Endothelial cell of umbilical vein (primary cell): ENCODE measurements at regions not wholly inside any gene's neighbourhood (a gene's known extent, or its start where the extent isn't known, plus 50 kb on each side); places are given as distances from the start of the nearest gene placed in this dataset.

Experiments
- BruUV-seq: library from RNA; stranded (reverse); fragments of 400-500 nt; replicated peaks from 2 replicates; lab custom pipeline; 2021; lab: Mats Ljungman, UMichigan
- CTCF ChIA-PET: fragments of 300-600, 350-600 bp; sonication (Branson Sonifier 250); formaldehyde crosslinking; loops from one replicate; lab custom pipeline; 2021; ENCODE audit warnings: antibody characterized with exemption, inconsistent platforms; lab: Charles Lee
- POLR2A ChIA-PET: fragments of 300-600, 350-600 bp; sonication (Branson Sonifier 250); formaldehyde crosslinking; loops from one replicate; lab custom pipeline; 2021; ENCODE audit warnings: antibody characterized with exemption, inconsistent platforms; lab: Charles Lee
- DNase-seq: peaks from one replicate; pipeline ENCODE4 v3.0.0-alpha.2; 2011; ENCODE audit warnings: low read depth, low spot score
- FAIRE-seq: peaks from 2 replicates; lab custom pipeline; 2011; peaks lifted over from hg19 to GRCh38; lab: Jason Lieb, UNC
- H2AFZ ChIP-seq: 2 replicates; pipeline ENCODE4 v1.6.0; 2012; ENCODE audit warnings: low read depth, low read length, control low read depth, inconsistent platforms
- H3K27ac ChIP-seq: 2 replicates; pipeline ENCODE4 v1.5.1; 2011; ENCODE audit warnings: low read depth, mild to moderate bottlenecking, control low read depth, low read length, moderate library complexity; ENCODE audit not compliant: insufficient read depth
- H3K27me3 ChIP-seq, 2 experiments: 2 replicates each; pipeline versions ENCODE4 v1.6.0 to v1.6.1; 2011; ENCODE audit warnings: low read length in 2 of 2, mixed read lengths in 1 of 2; ENCODE audit not compliant: control insufficient read depth in 2 of 2, insufficient read depth in 2 of 2
- H3K36me3 ChIP-seq, 2 experiments: 2 replicates in 1 of 2; 3 replicates in 1 of 2; pipeline ENCODE4 v1.5.1; 2011; ENCODE audit warnings: low read length in 2 of 2, mild to moderate bottlenecking in 1 of 2, moderate library complexity in 1 of 2; ENCODE audit not compliant: control insufficient read depth in 2 of 2, insufficient read depth in 2 of 2; ENCODE audit errors: extremely low read depth in 1 of 2
- H3K4me1 ChIP-seq: 3 replicates; pipeline ENCODE4 v1.5.1; 2011; ENCODE audit warnings: mild to moderate bottlenecking, low read length; ENCODE audit not compliant: control insufficient read depth, insufficient read depth; ENCODE audit errors: extremely low read depth
- H3K4me2 ChIP-seq: 2 replicates; pipeline ENCODE4 v1.6.1; 2011; ENCODE audit warnings: low read length, control low read depth, mixed read lengths; ENCODE audit not compliant: insufficient read depth
- H3K4me3 ChIP-seq, 3 experiments: fragments of 200-600 bp in 1 of 3; sonication (generic), shearing (Covaris generic) in 1 of 3; replicated peaks in 1 of 3; 2 replicates each; pipeline ENCODE4 v1.5.1; 2011 to 2016; ENCODE audit warnings: control low read depth in 3 of 3, low read length in 3 of 3, mild to moderate bottlenecking in 2 of 3, inconsistent platforms in 1 of 3, low read depth in 1 of 3, moderate library complexity in 1 of 3; ENCODE audit not compliant: insufficient read depth in 1 of 3
- H3K79me2 ChIP-seq: 2 replicates; pipeline ENCODE4 v1.6.0; 2012; ENCODE audit warnings: low read length, inconsistent platforms; ENCODE audit not compliant: control insufficient read depth, insufficient read depth
- H3K9ac ChIP-seq: replicated peaks from 2 replicates; pipeline ENCODE3; 2011; ENCODE audit warnings: low read length, control low read depth; ENCODE audit not compliant: insufficient read depth; ENCODE audit errors: extremely low read depth
- H3K9me1 ChIP-seq: replicated peaks from 3 replicates; pipeline ENCODE4 v1.6.0; 2011; ENCODE audit warnings: mild to moderate bottlenecking, low read length; ENCODE audit not compliant: control insufficient read depth, insufficient read depth; ENCODE audit errors: extremely low read depth
- H3K9me3 ChIP-seq: replicated peaks from 2 replicates; pipeline ENCODE4 v1.5.1; 2012; ENCODE audit warnings: low read length, inconsistent platforms; ENCODE audit not compliant: control insufficient read depth, insufficient read depth
- H4K20me1 ChIP-seq: replicated peaks from 2 replicates; pipeline ENCODE3; 2011; ENCODE audit warnings: mild to moderate bottlenecking, low read length; ENCODE audit not compliant: control insufficient read depth, insufficient read depth; ENCODE audit errors: extremely low read depth
- EZH2 ChIP-seq: IDR thresholded peaks from 2 replicates; pipeline ENCODE4 v1.6.1; 2012; ENCODE audit warnings: borderline replicate concordance, low read depth, mild to moderate bottlenecking, moderate library complexity, low read length, inconsistent platforms; ENCODE audit not compliant: severe bottlenecking
- FOS ChIP-seq: IDR thresholded peaks from 2 replicates; pipeline ENCODE4 v1.6.1; 2011; ENCODE audit warnings: mild to moderate bottlenecking, low read length, moderate library complexity, borderline replicate concordance; ENCODE audit not compliant: insufficient read depth
- GATA2 ChIP-seq: IDR thresholded peaks from 2 replicates; pipeline ENCODE4 v1.7.0; 2011; ENCODE audit warnings: low read depth, mild to moderate bottlenecking, moderate library complexity, mixed read lengths, low read length; ENCODE audit not compliant: insufficient read length, insufficient read depth
- JUN ChIP-seq: IDR thresholded peaks from 2 replicates; pipeline ENCODE4 v1.6.1; 2011; ENCODE audit warnings: borderline replicate concordance, low read depth; ENCODE audit not compliant: insufficient read length, insufficient read depth
- MYC ChIP-seq: IDR thresholded peaks from one replicate; pipeline ENCODE4 v1.6.1; 2011; ENCODE audit warnings: mild to moderate bottlenecking, low read depth, low read length
- POLR2A ChIP-seq: IDR thresholded peaks from 2 replicates; pipeline ENCODE4 v1.6.1; 2012; ENCODE audit warnings: low read depth, mild to moderate bottlenecking, control low read depth, low read length
- POLR2AphosphoS5 ChIP-seq: IDR thresholded peaks from 2 replicates; pipeline ENCODE4 v1.6.1; 2012; ENCODE audit warnings: low read depth, mild to moderate bottlenecking, control low read depth, low read length, moderate library complexity; ENCODE audit not compliant: insufficient read depth
- dilution Hi-C: fragments of 300-500 bp; cut with MboI; formaldehyde crosslinking; loops from one replicate; pipeline ENCODE4 v1.15.0; 2019; ENCODE audit warnings: low sequenced_read_pairs; ENCODE audit not compliant: extremely low pct_ligation_motif_present
- intact Hi-C: fragments of 100-400 bp; cut with micrococcal nuclease; formaldehyde crosslinking; loops from one replicate; pipeline ENCODE4 v1.10.0; 2022
- TF ChIP-seq, protein P1 (sequence below): IDR thresholded peaks from 2 replicates; pipeline ENCODE4 v1.6.1; 2011; ENCODE audit not compliant: insufficient read depth, insufficient read length
- TF ChIP-seq, protein P2 (sequence below), 2 donors: IDR thresholded peaks; 1 replicate in 1 of 2; 2 replicates in 1 of 2; pipeline ENCODE4 v1.5.1; 2011; ENCODE audit warnings: low read length in 2 of 2, mild to moderate bottlenecking in 2 of 2, moderate library complexity in 2 of 2, control low read depth in 1 of 2, inconsistent platforms in 1 of 2, low read depth in 1 of 2; ENCODE audit not compliant: insufficient read depth in 1 of 2; ENCODE audit errors: extremely low read depth in 1 of 2

DNA sequence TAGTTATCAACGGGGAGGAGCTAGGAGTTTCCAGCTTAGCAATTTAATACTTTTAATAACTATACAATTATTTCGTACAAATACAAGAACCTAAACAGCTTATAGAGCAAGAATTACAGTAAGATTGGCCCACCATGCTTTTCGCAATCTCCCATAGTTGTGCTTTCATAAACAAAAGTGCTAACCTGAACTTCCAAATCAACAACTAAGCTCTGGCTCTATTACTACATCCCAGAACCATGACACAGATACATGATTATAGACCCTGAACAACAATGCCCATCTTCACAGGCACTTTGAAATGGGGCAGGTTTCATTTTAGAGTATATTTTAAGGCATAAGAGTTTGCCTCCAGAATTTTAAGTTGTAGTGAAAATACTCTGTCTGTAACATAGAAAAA, 203.5 kb downstream of the DMRTA1 start:
- BruUV-seq, result no TSS peak
- POLR2A ChIA-PET, result no interaction called here
- H3K36me3 ChIP-seq, result no peaks in the 10 kb centered on the region
- H3K79me2 ChIP-seq, result no peaks in the 10 kb centered on the region
- no peaks in the 10 kb centered on the region for H3K4me1 ChIP-seq
- CTCF ChIA-PET, result no interaction called here
- H3K9me3 ChIP-seq, result no peaks in the 10 kb centered on the region
- DNase-seq (no peak), FAIRE-seq (no peak)
- H4K20me1 ChIP-seq, result no peaks in the 10 kb centered on the region
- no peaks in the 10 kb centered on the region for H3K27me3 ChIP-seq
- no peak overlapping the region for H3K27ac ChIP-seq
- dilution Hi-C loops (no loop called here), intact Hi-C loops (no loop called here)
- H2AFZ ChIP-seq, result no peak overlapping the region
- H3K4me3 ChIP-seq, result no peak overlapping the region
- TF ChIP-seq, protein P1, sequence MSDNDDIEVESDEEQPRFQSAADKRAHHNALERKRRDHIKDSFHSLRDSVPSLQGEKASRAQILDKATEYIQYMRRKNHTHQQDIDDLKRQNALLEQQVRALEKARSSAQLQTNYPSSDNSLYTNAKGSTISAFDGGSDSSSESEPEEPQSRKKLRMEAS, result no peak
- no peak for TF ChIP-seq POLR2A
- TF ChIP-seq, protein P2, sequence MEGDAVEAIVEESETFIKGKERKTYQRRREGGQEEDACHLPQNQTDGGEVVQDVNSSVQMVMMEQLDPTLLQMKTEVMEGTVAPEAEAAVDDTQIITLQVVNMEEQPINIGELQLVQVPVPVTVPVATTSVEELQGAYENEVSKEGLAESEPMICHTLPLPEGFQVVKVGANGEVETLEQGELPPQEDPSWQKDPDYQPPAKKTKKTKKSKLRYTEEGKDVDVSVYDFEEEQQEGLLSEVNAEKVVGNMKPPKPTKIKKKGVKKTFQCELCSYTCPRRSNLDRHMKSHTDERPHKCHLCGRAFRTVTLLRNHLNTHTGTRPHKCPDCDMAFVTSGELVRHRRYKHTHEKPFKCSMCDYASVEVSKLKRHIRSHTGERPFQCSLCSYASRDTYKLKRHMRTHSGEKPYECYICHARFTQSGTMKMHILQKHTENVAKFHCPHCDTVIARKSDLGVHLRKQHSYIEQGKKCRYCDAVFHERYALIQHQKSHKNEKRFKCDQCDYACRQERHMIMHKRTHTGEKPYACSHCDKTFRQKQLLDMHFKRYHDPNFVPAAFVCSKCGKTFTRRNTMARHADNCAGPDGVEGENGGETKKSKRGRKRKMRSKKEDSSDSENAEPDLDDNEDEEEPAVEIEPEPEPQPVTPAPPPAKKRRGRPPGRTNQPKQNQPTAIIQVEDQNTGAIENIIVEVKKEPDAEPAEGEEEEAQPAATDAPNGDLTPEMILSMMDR (IDR thresholded peaks at IDR 0.05; ENCODE audit: extremely low read depth in 1 of 2, insufficient read depth in 1 of 2, low read depth in 1 of 2, low read length in 2 of 2), result no peak
- no peak for TF ChIP-seq MYC
- TF ChIP-seq GATA2, result no peak
- TF ChIP-seq POLR2AphosphoS5, result no peak
- no peak for TF ChIP-seq EZH2
- TF ChIP-seq JUN, result no peak
- no peak for TF ChIP-seq FOS
- no peak overlapping the region for H3K9ac ChIP-seq
- no peak overlapping the region for H3K4me2 ChIP-seq
- no peaks in the 10 kb centered on the region for H3K9me1 ChIP-seq
